ENCODE measurements at regions not wholly inside any gene's neighbourhood (a gene's known extent, or its start where the extent isn't known, plus 50 kb on each side); places are given as distances from the start of the nearest gene placed in this dataset.
A peak's percentile ranks its signal among the peaks of the same experiment; 100 is the strongest.

DNA sequence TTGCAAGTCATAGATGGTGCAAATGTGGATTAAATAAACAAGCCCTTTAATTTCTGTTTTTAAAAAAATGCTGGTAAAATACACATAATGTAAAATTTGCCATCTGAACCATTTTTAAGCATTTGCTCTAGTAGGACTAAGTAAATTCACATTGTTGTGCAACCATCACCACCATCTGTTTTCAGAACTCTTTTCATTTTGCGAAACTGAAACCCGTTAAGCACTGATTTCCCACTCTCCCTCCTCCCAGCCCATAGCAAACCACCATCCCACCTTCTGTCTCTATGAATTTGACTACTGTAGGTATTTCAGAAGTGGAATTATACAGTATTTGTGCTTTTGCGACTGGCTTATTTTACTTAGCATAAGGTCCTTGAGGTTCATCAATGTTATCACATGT is 103.3 kb upstream of the CNTLN start:
- Histone ChIP-seq H2BK15ac (replicated peaks; ENCODE audit: low read depth) (no peak overlapping the region), H3K27me3 (ENCODE audit: insufficient read depth, low read length, poor library complexity) (no peaks in the 10 kb centered on the region), H3K4ac (ENCODE audit: low read depth, low read length) (no peak overlapping the region), H3K9ac (ENCODE audit: low read length) (no peak overlapping the region), H2AK5ac (ENCODE audit: low read length) (no peak overlapping the region), H3K4me3 (ENCODE audit: low read length) (no peak overlapping the region), H4K5ac (ENCODE audit: low read length) (no peak overlapping the region), H4K8ac (ENCODE audit: low read depth, low read length) (no peak overlapping the region), H3K79me2 (ENCODE audit: control insufficient read depth, insufficient read depth, low read length) (no peaks in the 10 kb centered on the region), H3K56ac (ENCODE audit: low read length) (no peak overlapping the region), H3K18ac (ENCODE audit: low read length) (no peak overlapping the region), H3K23ac (ENCODE audit: low read length) (no peak overlapping the region), H3K79me1 (ENCODE audit: low read length) (no peaks in the 10 kb centered on the region), H2BK120ac (ENCODE audit: low read depth, low read length) (no peak overlapping the region), H3K4me1 (ENCODE audit: control insufficient read depth, low read depth, low read length) (no peaks in the 10 kb centered on the region), H2BK5ac (ENCODE audit: low read length) (no peak overlapping the region), H3K4me2 (ENCODE audit: low read length) (no peak overlapping the region), H3K27ac (ENCODE audit: low read depth, low read length) (no peak overlapping the region), H3K36me3 (ENCODE audit: control insufficient read depth, insufficient read depth, low read length) (no peaks in the 10 kb centered on the region)
- DNase-seq: no peak
- WGBS (ENCODE audit: extremely low coverage, insufficient coverage, low lambda C conversion rate): no CpG with 5 or more reads among the region's 3 CpGs

DNA sequence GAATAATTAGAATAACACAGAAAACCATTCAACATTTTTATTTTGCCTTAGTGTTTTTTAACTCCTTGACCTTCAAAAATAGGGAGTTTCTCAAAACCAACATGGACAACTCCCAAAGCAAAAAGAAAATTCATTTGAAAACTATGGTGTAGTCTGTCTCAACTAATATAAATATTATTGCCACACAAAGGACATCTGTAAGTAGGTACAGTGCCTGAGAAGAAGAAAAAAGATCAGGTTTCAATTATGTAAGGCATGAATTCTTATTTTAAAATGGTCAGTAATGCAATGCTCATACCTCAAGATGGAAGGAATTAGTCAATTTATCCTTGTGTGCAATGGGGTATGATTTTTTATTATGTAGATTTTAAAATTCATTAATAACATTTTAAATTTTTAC is 109.6 kb upstream of the CNTLN start:
- Histone ChIP-seq H4K5ac (ENCODE audit: low read length) (no peak overlapping the region), H2BK15ac (replicated peaks; ENCODE audit: low read depth) (no peak overlapping the region), H3K4me1 (ENCODE audit: control insufficient read depth, low read depth, low read length) (no peaks in the 10 kb centered on the region), H2AK5ac (ENCODE audit: low read length) (no peak overlapping the region), H3K4ac (ENCODE audit: low read depth, low read length) (no peak overlapping the region), H3K18ac (ENCODE audit: low read length) (no peak overlapping the region), H3K56ac (ENCODE audit: low read length) (no peak overlapping the region), H3K27ac (ENCODE audit: low read depth, low read length) (no peak overlapping the region), H3K4me3 (ENCODE audit: low read length) (no peak overlapping the region), H3K9ac (ENCODE audit: low read length) (no peak overlapping the region), H2BK120ac (ENCODE audit: low read depth, low read length) (no peak overlapping the region), H3K36me3 (ENCODE audit: control insufficient read depth, insufficient read depth, low read length) (no peaks in the 10 kb centered on the region), H3K79me2 (ENCODE audit: control insufficient read depth, insufficient read depth, low read length) (no peaks in the 10 kb centered on the region), H2BK5ac (ENCODE audit: low read length) (no peak overlapping the region), H3K4me2 (ENCODE audit: low read length) (no peak overlapping the region), H4K8ac (ENCODE audit: low read depth, low read length) (no peak overlapping the region), H3K27me3 (ENCODE audit: insufficient read depth, low read length, poor library complexity) (no peaks in the 10 kb centered on the region), H3K23ac (ENCODE audit: low read length) (no peak overlapping the region), H3K79me1 (ENCODE audit: low read length) (no peaks in the 10 kb centered on the region)
- no peak for DNase-seq

DNA sequence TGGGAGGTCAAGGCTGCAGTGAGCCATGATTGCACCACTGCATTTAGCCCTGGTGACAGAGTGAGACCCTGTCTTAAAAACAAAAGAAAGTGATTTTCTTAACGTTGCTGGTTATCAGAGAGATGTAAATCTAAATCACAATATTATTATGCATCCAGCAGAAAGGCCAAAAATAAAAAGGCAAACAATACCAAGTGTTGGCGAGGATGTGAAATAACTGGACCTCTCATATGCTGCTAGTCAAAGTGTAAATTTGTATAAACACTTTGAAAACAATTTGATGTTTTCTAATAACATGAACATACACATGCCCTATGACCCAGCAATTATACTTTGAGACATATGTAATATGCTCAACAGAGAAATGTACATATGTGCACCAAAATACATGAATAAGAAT is 110.7 kb upstream of the CNTLN start:
- Histone ChIP-seq H4K8ac (ENCODE audit: low read depth, low read length) (no peak overlapping the region), H3K9ac (ENCODE audit: low read length) (no peak overlapping the region), H2AK5ac (ENCODE audit: low read length) (no peak overlapping the region), H3K36me3 (ENCODE audit: control insufficient read depth, insufficient read depth, low read length) (no peaks in the 10 kb centered on the region), H4K5ac (ENCODE audit: low read length) (no peak overlapping the region), H3K79me2 (ENCODE audit: control insufficient read depth, insufficient read depth, low read length) (no peaks in the 10 kb centered on the region), H3K4me3 (ENCODE audit: low read length) (no peak overlapping the region), H3K23ac (ENCODE audit: low read length) (no peak overlapping the region), H3K18ac (ENCODE audit: low read length) (no peak overlapping the region), H3K27ac (ENCODE audit: low read depth, low read length) (no peak overlapping the region), H3K56ac (ENCODE audit: low read length) (no peak overlapping the region), H2BK120ac (ENCODE audit: low read depth, low read length) (no peak overlapping the region), H2BK5ac (ENCODE audit: low read length) (no peak overlapping the region), H3K79me1 (ENCODE audit: low read length) (no peaks in the 10 kb centered on the region), H3K4me2 (ENCODE audit: low read length) (no peak overlapping the region), H3K4ac (ENCODE audit: low read depth, low read length) (no peak overlapping the region), H2BK15ac (replicated peaks; ENCODE audit: low read depth) (no peak overlapping the region), H3K27me3 (ENCODE audit: insufficient read depth, low read length, poor library complexity) (no peaks in the 10 kb centered on the region), H3K4me1 (ENCODE audit: control insufficient read depth, low read depth, low read length) (no peaks in the 10 kb centered on the region)
- no peak for DNase-seq
- no CpG with 5 or more reads among the region's 2 CpGs for WGBS (ENCODE audit: extremely low coverage, insufficient coverage, low lambda C conversion rate)

DNA sequence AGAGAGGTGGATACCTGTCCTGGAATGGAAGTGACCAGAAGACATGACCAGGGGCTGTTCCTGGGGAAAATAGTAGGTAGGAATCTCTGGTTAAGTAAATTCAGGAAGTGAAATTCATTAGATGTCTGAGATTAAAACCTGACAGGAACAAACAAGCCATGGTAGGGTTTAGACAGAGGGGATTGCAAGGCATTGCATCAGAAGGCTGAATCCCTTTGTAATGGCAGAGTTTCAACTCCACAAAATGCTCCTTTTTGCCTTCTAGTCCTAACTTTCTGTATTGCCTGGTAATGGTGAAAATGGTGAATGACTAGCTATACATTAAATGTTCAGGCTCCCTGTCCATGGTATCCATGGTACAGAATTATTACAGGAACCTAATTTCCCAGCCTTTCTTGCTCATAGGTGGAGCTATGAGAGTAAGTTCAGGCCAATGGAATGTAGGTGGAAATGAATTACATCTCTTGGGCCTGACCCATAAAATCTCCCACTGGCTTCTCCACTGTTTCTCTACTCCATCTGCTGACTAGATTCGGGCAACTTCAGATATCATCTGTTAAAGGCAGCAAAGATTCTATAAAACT is 113.4 kb upstream of the CNTLN start:
- no peaks in the 10 kb centered on the region for H3K27me3 ChIP-seq (ENCODE audit: insufficient read depth, low read length, poor library complexity)
- no peak overlapping the region for H3K4me3 ChIP-seq (ENCODE audit: low read length)
- H4K8ac ChIP-seq (ENCODE audit: low read depth, low read length): no peak overlapping the region
- no peak overlapping the region for H3K4ac ChIP-seq (ENCODE audit: low read depth, low read length)
- H3K27ac ChIP-seq (ENCODE audit: low read depth, low read length): no peak overlapping the region
- no peak overlapping the region for H3K23ac ChIP-seq (ENCODE audit: low read length)
- H3K79me2 ChIP-seq (ENCODE audit: control insufficient read depth, insufficient read depth, low read length): no peaks in the 10 kb centered on the region
- H3K4me1 ChIP-seq (ENCODE audit: control insufficient read depth, low read depth, low read length): no peaks in the 10 kb centered on the region
- H2BK15ac ChIP-seq (replicated peaks; ENCODE audit: low read depth): no peak overlapping the region
- no peaks in the 10 kb centered on the region for H3K36me3 ChIP-seq (ENCODE audit: control insufficient read depth, insufficient read depth, low read length)
- no peaks in the 10 kb centered on the region for H3K79me1 ChIP-seq (ENCODE audit: low read length)
- no peak overlapping the region for H2AK5ac ChIP-seq (ENCODE audit: low read length)
- no CpG with 5 or more reads among the region's 1 CpG for WGBS (ENCODE audit: extremely low coverage, insufficient coverage, low lambda C conversion rate)
- H3K9ac ChIP-seq (ENCODE audit: low read length): no peak overlapping the region
- no peak overlapping the region for H2BK5ac ChIP-seq (ENCODE audit: low read length)
- no peak overlapping the region for H3K4me2 ChIP-seq (ENCODE audit: low read length)
- no peak overlapping the region for H4K5ac ChIP-seq (ENCODE audit: low read length)
- H2BK120ac ChIP-seq (ENCODE audit: low read depth, low read length): no peak overlapping the region
- no peak overlapping the region for H3K56ac ChIP-seq (ENCODE audit: low read length)
- DNase-seq: peak; percentile 46
- no peak overlapping the region for H3K18ac ChIP-seq (ENCODE audit: low read length)

DNA sequence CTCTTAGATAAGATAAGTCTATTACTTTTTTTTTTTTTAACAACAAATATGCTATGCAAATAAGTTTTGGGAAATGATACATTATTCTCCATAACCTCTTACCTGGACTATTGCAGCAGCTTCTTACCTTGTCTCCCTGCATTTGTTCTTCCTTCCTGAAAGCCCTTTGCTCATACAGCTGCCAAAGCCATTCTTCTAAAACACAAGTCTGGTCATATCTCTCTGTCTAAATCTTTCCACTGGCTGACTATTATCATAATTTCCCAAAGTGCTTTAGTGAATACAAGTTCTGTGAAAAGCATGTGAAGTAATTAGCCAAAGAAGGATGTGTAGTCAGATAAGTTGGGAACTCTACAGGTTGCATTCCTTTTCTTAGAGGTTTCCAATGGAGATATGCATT is 115.4 kb upstream of the CNTLN start:
- no peak overlapping the region for H3K4me3 ChIP-seq (ENCODE audit: low read length)
- H3K4me2 ChIP-seq (ENCODE audit: low read length): no peak overlapping the region
- H4K5ac ChIP-seq (ENCODE audit: low read length): no peak overlapping the region
- no peak for DNase-seq
- no peaks in the 10 kb centered on the region for H3K79me1 ChIP-seq (ENCODE audit: low read length)
- no peak overlapping the region for H3K23ac ChIP-seq (ENCODE audit: low read length)
- no peak overlapping the region for H2BK15ac ChIP-seq (replicated peaks; ENCODE audit: low read depth)
- H2AK5ac ChIP-seq (ENCODE audit: low read length): no peak overlapping the region
- H3K79me2 ChIP-seq (ENCODE audit: control insufficient read depth, insufficient read depth, low read length): no peaks in the 10 kb centered on the region
- no peak overlapping the region for H3K4ac ChIP-seq (ENCODE audit: low read depth, low read length)
- no peaks in the 10 kb centered on the region for H3K4me1 ChIP-seq (ENCODE audit: control insufficient read depth, low read depth, low read length)
- no peak overlapping the region for H2BK120ac ChIP-seq (ENCODE audit: low read depth, low read length)
- H3K18ac ChIP-seq (ENCODE audit: low read length): no peak overlapping the region
- H3K27ac ChIP-seq (ENCODE audit: low read depth, low read length): no peak overlapping the region
- no peak overlapping the region for H2BK5ac ChIP-seq (ENCODE audit: low read length)
- no peak overlapping the region for H3K9ac ChIP-seq (ENCODE audit: low read length)
- no peak overlapping the region for H4K8ac ChIP-seq (ENCODE audit: low read depth, low read length)
- no peak overlapping the region for H3K56ac ChIP-seq (ENCODE audit: low read length)
- H3K36me3 ChIP-seq (ENCODE audit: control insufficient read depth, insufficient read depth, low read length): no peaks in the 10 kb centered on the region
- H3K27me3 ChIP-seq (ENCODE audit: insufficient read depth, low read length, poor library complexity): no peaks in the 10 kb centered on the region

DNA sequence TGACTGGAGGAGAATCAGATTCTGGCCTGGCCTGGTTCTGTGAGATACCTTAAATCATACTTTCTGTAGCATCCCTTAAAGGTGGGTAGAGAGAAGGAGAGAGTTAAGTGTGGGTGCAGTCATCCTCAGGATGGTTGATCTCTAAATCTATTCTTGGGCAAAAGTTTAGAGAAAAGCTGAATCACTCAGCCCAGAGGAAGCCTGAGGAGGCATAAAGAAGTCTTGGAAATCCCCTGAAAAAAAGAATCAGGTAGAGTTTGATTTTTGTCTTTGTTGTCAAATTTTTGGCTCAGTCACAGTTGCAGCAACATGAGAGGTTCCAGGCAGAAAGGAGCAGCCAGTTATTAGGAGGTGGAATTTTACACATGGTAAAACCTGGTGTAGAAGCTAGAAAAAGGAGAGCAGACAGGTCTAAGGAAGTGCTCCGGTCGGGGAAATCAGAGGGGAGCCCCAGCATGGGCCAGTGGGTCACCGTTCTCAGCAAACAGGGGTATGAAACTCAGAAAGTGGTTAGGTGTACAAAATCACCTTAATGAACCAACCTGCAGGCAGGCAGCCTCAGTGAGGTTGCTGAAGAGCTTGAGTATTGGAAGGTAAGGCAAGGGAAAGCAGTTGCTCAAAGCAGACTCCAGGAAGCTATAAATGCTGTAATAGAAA is 116.2 kb upstream of the CNTLN start:
- Histone ChIP-seq H3K79me1 (ENCODE audit: low read length) (no peaks in the 10 kb centered on the region), H3K4ac (ENCODE audit: low read depth, low read length) (no peak overlapping the region), H3K23ac (ENCODE audit: low read length) (no peak overlapping the region), H4K8ac (ENCODE audit: low read depth, low read length) (no peak overlapping the region), H2BK120ac (ENCODE audit: low read depth, low read length) (no peak overlapping the region), H2BK15ac (replicated peaks; ENCODE audit: low read depth) (no peak overlapping the region), H3K79me2 (ENCODE audit: control insufficient read depth, insufficient read depth, low read length) (no peaks in the 10 kb centered on the region), H3K27ac (ENCODE audit: low read depth, low read length) (no peak overlapping the region), H3K4me1 (ENCODE audit: control insufficient read depth, low read depth, low read length) (no peaks in the 10 kb centered on the region), H3K36me3 (ENCODE audit: control insufficient read depth, insufficient read depth, low read length) (no peaks in the 10 kb centered on the region), H3K56ac (ENCODE audit: low read length) (no peak overlapping the region), H3K9ac (ENCODE audit: low read length) (no peak overlapping the region), H3K27me3 (ENCODE audit: insufficient read depth, low read length, poor library complexity) (no peaks in the 10 kb centered on the region), H3K4me3 (ENCODE audit: low read length) (no peak overlapping the region), H3K4me2 (ENCODE audit: low read length) (no peak overlapping the region), H2AK5ac (ENCODE audit: low read length) (no peak overlapping the region), H4K5ac (ENCODE audit: low read length) (no peak overlapping the region), H2BK5ac (ENCODE audit: low read length) (no peak overlapping the region), H3K18ac (ENCODE audit: low read length) (no peak overlapping the region)
- no CpG with 5 or more reads among the region's 3 CpGs for WGBS (ENCODE audit: extremely low coverage, insufficient coverage, low lambda C conversion rate)
- DNase-seq: no peak
